ENCODE measurements at regions not wholly inside any gene's neighbourhood (a gene's known extent, or its start where the extent isn't known, plus 50 kb on each side); places are given as distances from the start of the nearest gene placed in this dataset.

DNA sequence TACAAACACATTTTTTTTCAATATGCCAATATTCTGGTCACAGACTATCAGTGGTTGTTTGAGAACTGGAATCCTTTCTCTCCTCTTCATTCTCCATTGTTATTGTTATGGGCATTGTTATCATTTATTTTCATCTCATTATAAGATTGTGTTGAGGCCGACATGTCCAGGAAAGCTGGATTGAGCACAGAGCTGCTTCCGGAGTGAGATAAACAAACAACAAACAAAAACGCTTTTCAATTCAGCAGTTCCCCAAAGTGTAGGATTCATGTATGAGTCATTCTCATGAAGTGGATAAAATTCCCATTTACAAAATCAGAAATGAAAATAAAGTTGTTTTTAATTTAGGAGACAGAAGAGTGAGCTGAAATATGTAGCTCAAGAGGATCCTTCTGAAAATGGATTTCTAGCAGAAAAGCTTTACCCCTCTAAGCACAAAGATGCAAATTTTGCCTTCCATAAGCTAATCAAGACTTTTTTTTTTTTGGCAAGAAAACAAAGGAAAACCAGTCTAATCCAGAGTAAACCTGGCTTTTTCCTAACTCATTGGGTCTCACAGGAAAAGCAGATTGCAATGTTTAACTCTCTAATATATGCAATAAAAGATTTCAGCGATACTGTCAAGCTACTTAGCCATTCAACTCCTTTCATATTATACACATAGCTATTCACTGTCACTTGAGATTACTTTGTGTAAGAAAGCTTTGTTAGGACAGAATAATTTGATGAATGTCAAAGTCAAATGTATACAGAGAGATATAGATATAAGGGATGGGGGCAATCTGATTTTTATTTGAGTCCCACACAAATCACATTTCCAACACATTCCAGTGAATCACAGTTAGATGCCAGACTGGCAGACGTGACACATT is 1441.7 kb upstream of the CELF4 start:
- BruUV-seq (replicated peaks), result no TSS peak
- Histone ChIP-seq H3K27ac (ENCODE audit: insufficient read depth, low read depth, low read length) (no peak overlapping the region), H3K4me3 (replicated peaks in 1 of 3; ENCODE audit: insufficient read depth in 1 of 3, low read depth in 1 of 3, low read length in 3 of 3) (no peak overlapping the region), H3K9me3 (replicated peaks; ENCODE audit: control insufficient read depth, insufficient read depth, low read length) (no peaks in the 10 kb centered on the region), H4K20me1 (replicated peaks; ENCODE audit: control insufficient read depth, extremely low read depth, insufficient read depth, low read length) (no peaks in the 10 kb centered on the region), H3K4me2 (ENCODE audit: insufficient read depth, low read length) (no peak overlapping the region), H2AFZ (ENCODE audit: low read depth, low read length) (no peak overlapping the region), H3K79me2 (ENCODE audit: control insufficient read depth, insufficient read depth, low read length) (no peaks in the 10 kb centered on the region), H3K4me1 (ENCODE audit: control insufficient read depth, extremely low read depth, insufficient read depth, low read length) (no peaks in the 10 kb centered on the region), H3K9ac (replicated peaks; ENCODE audit: extremely low read depth, insufficient read depth, low read length) (no peak overlapping the region), H3K9me1 (replicated peaks; ENCODE audit: control insufficient read depth, extremely low read depth, insufficient read depth, low read length) (no peaks in the 10 kb centered on the region), H3K27me3 (ENCODE audit: control insufficient read depth in 2 of 2, insufficient read depth in 2 of 2, low read length in 2 of 2) (no peaks in the 10 kb centered on the region), H3K36me3 (ENCODE audit: control insufficient read depth in 2 of 2, extremely low read depth in 1 of 2, insufficient read depth in 2 of 2, low read length in 2 of 2) (no peaks in the 10 kb centered on the region)
- POLR2A ChIA-PET, result no interaction called here
- FAIRE-seq, result no peak
- DNase-seq (ENCODE audit: low read depth, low spot score), result no peak
- CTCF ChIA-PET, result interaction anchor here (1.2 kb wide), 1 partner anchor 10 kb away, joined by 3 read pairs; no protein-coding TSS in a partner anchor
- intact Hi-C loops (cut with micrococcal nuclease), result no loop called here
- no peak for TF ChIP-seq POLR2AphosphoS5 (IDR thresholded peaks at IDR 0.05; ENCODE audit: insufficient read depth, low read depth, low read length)
- TF ChIP-seq POLR2A (IDR thresholded peaks at IDR 0.05; ENCODE audit: low read depth, low read length), result no peak
- no peak for TF ChIP-seq MYC (IDR thresholded peaks at IDR 0.05; ENCODE audit: low read depth, low read length)
- no peak for TF ChIP-seq JUN (IDR thresholded peaks at IDR 0.05; ENCODE audit: borderline replicate concordance, insufficient read depth, insufficient read length, low read depth)
- TF ChIP-seq, protein P1, sequence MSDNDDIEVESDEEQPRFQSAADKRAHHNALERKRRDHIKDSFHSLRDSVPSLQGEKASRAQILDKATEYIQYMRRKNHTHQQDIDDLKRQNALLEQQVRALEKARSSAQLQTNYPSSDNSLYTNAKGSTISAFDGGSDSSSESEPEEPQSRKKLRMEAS (IDR thresholded peaks at IDR 0.05; ENCODE audit: insufficient read depth, insufficient read length), result no peak
- TF ChIP-seq CTCF (IDR thresholded peaks at IDR 0.05; ENCODE audit: extremely low read depth in 1 of 2, insufficient read depth in 1 of 2, low read depth in 1 of 2, low read length in 2 of 2), result no peak
- no peak for TF ChIP-seq GATA2 (IDR thresholded peaks at IDR 0.05; ENCODE audit: insufficient read depth, insufficient read length, low read depth, low read length)
- TF ChIP-seq FOS (IDR thresholded peaks at IDR 0.05; ENCODE audit: borderline replicate concordance, insufficient read depth, low read length), result no peak
- dilution Hi-C loops (cut with MboI; ENCODE audit: extremely low pct_ligation_motif_present, low sequenced_read_pairs), result no loop called here

All from endothelial cell of umbilical vein (primary cell).